HL-60 (cell line): ENCODE measurements at regions not wholly inside any gene's neighbourhood (a gene's known extent, or its start where the extent isn't known, plus 50 kb on each side); places are given as distances from the start of the nearest gene placed in this dataset.

Experiments
- POLR2AphosphoS5 ChIP-seq: IDR thresholded peaks from 2 replicates; pipeline ENCODE4 v1.6.1; 2012; ENCODE audit warnings: low read depth
- TF ChIP-seq, protein P1 (sequence below): IDR thresholded peaks from one replicate; pipeline ENCODE4 v1.5.1; 2011; ENCODE audit warnings: low read length, control low read depth, inconsistent platforms; ENCODE audit not compliant: insufficient read depth

DNA sequence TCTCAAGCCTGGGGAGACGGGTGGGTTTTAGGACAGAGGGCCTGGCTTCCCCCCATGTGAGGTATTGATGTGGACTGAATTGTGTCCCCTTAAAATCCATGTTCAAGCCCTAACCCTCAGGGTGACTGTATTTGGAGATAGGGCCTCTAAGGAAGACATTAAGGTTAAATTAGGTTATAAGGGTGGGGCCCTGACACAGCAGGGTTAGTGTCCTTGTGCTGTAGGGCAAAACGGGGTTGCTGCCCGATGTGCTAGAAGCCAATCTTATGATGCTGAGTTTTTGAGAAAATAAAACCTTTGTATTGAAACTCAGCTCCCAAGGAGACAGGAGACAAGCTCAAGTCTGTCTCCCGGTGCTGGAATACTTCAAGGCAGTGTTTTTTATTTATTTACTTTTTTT is 71.1 kb upstream of the NUP50 start:
- TF ChIP-seq, protein P1, sequence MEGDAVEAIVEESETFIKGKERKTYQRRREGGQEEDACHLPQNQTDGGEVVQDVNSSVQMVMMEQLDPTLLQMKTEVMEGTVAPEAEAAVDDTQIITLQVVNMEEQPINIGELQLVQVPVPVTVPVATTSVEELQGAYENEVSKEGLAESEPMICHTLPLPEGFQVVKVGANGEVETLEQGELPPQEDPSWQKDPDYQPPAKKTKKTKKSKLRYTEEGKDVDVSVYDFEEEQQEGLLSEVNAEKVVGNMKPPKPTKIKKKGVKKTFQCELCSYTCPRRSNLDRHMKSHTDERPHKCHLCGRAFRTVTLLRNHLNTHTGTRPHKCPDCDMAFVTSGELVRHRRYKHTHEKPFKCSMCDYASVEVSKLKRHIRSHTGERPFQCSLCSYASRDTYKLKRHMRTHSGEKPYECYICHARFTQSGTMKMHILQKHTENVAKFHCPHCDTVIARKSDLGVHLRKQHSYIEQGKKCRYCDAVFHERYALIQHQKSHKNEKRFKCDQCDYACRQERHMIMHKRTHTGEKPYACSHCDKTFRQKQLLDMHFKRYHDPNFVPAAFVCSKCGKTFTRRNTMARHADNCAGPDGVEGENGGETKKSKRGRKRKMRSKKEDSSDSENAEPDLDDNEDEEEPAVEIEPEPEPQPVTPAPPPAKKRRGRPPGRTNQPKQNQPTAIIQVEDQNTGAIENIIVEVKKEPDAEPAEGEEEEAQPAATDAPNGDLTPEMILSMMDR, result no peak
- TF ChIP-seq POLR2AphosphoS5, result no peak
